ENCODE measurements at regions not wholly inside any gene's neighbourhood (a gene's known extent, or its start where the extent isn't known, plus 50 kb on each side); places are given as distances from the start of the nearest gene placed in this dataset.

DNA sequence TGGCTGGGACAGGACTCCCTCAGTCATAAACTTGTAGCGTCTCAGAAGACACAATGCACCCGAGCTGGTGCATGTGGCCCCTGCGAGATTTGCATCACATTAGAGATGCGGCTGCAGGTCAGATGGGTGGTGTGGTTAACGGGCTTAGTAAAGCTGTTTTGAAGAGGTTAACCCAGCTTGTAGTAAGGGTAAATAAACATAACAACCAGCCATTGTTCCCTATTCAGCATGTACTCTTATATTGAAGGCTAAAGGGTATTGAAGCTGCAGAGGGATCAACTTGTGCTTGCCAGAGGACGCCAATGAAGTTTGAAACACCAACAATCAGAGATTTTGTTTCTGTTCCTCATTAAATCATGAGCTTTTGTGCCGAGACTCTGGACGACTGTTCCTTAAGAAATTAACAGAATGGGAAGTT, 79.4 kb downstream of the ZIC5 start:
- TF ChIP-seq ZBTB33 (CRISPR knock-in tag; IDR thresholded peaks at IDR 0.05) = no peak
- TF ChIP-seq, protein P1, sequence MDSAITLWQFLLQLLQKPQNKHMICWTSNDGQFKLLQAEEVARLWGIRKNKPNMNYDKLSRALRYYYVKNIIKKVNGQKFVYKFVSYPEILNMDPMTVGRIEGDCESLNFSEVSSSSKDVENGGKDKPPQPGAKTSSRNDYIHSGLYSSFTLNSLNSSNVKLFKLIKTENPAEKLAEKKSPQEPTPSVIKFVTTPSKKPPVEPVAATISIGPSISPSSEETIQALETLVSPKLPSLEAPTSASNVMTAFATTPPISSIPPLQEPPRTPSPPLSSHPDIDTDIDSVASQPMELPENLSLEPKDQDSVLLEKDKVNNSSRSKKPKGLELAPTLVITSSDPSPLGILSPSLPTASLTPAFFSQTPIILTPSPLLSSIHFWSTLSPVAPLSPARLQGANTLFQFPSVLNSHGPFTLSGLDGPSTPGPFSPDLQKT (CRISPR knock-in tag; IDR thresholded peaks at IDR 0.05; ENCODE audit: borderline replicate concordance) = no peak
- TF ChIP-seq, protein P2, sequence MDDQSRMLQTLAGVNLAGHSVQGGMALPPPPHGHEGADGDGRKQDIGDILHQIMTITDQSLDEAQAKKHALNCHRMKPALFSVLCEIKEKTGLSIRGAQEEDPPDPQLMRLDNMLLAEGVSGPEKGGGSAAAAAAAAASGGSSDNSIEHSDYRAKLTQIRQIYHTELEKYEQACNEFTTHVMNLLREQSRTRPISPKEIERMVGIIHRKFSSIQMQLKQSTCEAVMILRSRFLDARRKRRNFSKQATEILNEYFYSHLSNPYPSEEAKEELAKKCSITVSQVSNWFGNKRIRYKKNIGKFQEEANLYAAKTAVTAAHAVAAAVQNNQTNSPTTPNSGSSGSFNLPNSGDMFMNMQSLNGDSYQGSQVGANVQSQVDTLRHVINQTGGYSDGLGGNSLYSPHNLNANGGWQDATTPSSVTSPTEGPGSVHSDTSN (CRISPR knock-in tag; IDR thresholded peaks at IDR 0.05; ENCODE audit: borderline replicate concordance) = no peak
- TF ChIP-seq ZNF850 (CRISPR knock-in tag; conservative IDR thresholded peaks at IDR 0.05) = no peak
- TF ChIP-seq FOSL1 (CRISPR knock-in tag; IDR thresholded peaks at IDR 0.05; ENCODE audit: borderline replicate concordance) = no peak
